Neural cell (in vitro differentiated cells): ENCODE measurements at regions not wholly inside any gene's neighbourhood (a gene's known extent, or its start where the extent isn't known, plus 50 kb on each side); places are given as distances from the start of the nearest gene placed in this dataset.

Experiments used
- H2AFZ ChIP-seq: fragments of 200-600, 300-800 bp; sonication (generic), shearing (Covaris generic); 2 replicates; pipeline ENCODE4 v1.6.0; 2014; ENCODE audit warnings: low read depth, mild to moderate bottlenecking, antibody characterized with exemption, low read length, moderate library complexity
- H3F3A ChIP-seq: fragments of 200-600 bp; shearing (Covaris generic); 2 replicates; pipeline ENCODE4 v1.6.1; 2016; ENCODE audit warnings: mild to moderate bottlenecking, moderate library complexity, mixed read lengths, antibody characterized with exemption, low read length; ENCODE audit not compliant: insufficient read depth, poor library complexity, severe bottlenecking
- H3K27ac ChIP-seq: fragments of 200-600, 300-800 bp; sonication (generic), shearing (Covaris generic); 2 replicates; pipeline ENCODE4 v1.5.1; 2014; ENCODE audit warnings: mild to moderate bottlenecking, low read length, moderate library complexity
- H3K27me3 ChIP-seq: fragments of 300-800, 200-600 bp; sonication (generic), shearing (Covaris generic); 2 replicates; pipeline ENCODE4 v1.6.0; 2014; ENCODE audit warnings: mild to moderate bottlenecking, low read depth, low read length, moderate library complexity; ENCODE audit not compliant: insufficient read depth
- H3K36me3 ChIP-seq: fragments of 300-800, 200-600 bp; sonication (generic), shearing (Covaris generic); 2 replicates; pipeline ENCODE4 v1.5.1; 2014; ENCODE audit warnings: mild to moderate bottlenecking, antibody characterized with exemption, low read length, moderate library complexity; ENCODE audit not compliant: insufficient read depth
- H3K4me2 ChIP-seq: fragments of 300-800, 200-600 bp; sonication (generic), shearing (Covaris generic); 2 replicates; pipeline ENCODE4 v1.6.0; 2014; ENCODE audit warnings: mild to moderate bottlenecking, low read length
- H3K4me3 ChIP-seq: fragments of 300-800, 200-600 bp; sonication (generic), shearing (Covaris generic); 2 replicates; pipeline ENCODE4 v1.5.1; 2014; ENCODE audit warnings: mild to moderate bottlenecking, low read length, moderate library complexity
- H3K79me2 ChIP-seq: fragments of 200-600 bp; shearing (Covaris generic); replicated peaks from 2 replicates; pipeline ENCODE4 v1.6.0; 2014; ENCODE audit warnings: mild to moderate bottlenecking, low read length, moderate library complexity; ENCODE audit not compliant: insufficient read depth
- H3K9ac ChIP-seq: fragments of 300-800, 200-600 bp; sonication (generic), shearing (Covaris generic); 2 replicates; pipeline ENCODE4 v1.6.1; 2016; ENCODE audit warnings: mild to moderate bottlenecking, low read length, mixed read lengths
- H3K9me2 ChIP-seq: fragments of 200-600 bp; shearing (Covaris generic); 2 replicates; pipeline ENCODE4 v1.6.1; 2016; ENCODE audit warnings: mild to moderate bottlenecking, low read length, mixed read lengths; ENCODE audit not compliant: insufficient read depth
- H3K9me3 ChIP-seq: fragments of 200-600, 300-800 bp; sonication (generic), shearing (Covaris generic); 2 replicates; pipeline ENCODE4 v1.6.1; 2016; ENCODE audit warnings: mild to moderate bottlenecking, mixed run types, low read length, moderate library complexity, mixed read lengths
- H4K20me1 ChIP-seq: fragments of 200-600 bp; shearing (Covaris generic); 2 replicates; pipeline ENCODE4 v1.6.1; 2016; ENCODE audit warnings: mild to moderate bottlenecking, mixed run types; ENCODE audit not compliant: insufficient read depth
- EP300 ChIP-seq: fragments of 450-650 bp; conservative IDR thresholded peaks from 2 replicates; pipeline ENCODE4 v1.6.1; 2014; ENCODE audit warnings: antibody characterized with exemption, mild to moderate bottlenecking, moderate library complexity; ENCODE audit not compliant: poor library complexity, severe bottlenecking
- EZH2 ChIP-seq: fragments of 200-600, 300-800 bp; shearing (Covaris generic), sonication (generic); IDR thresholded peaks from 2 replicates; pipeline ENCODE4 v1.6.1; 2014; ENCODE audit warnings: antibody characterized with exemption, low read length, borderline replicate concordance, mild to moderate bottlenecking; ENCODE audit not compliant: insufficient read depth, poor library complexity, severe bottlenecking
- MXI1 ChIP-seq: fragments of 450-650 bp; conservative IDR thresholded peaks from 2 replicates; pipeline ENCODE4 v1.6.1; 2014; ENCODE audit warnings: antibody characterized with exemption, mild to moderate bottlenecking; ENCODE audit not compliant: poor library complexity, severe bottlenecking
- POLR2AphosphoS5 ChIP-seq: IDR thresholded peaks from 2 replicates; pipeline ENCODE4 v1.6.1; 2012
- RAD21 ChIP-seq: fragments of 450-650 bp; conservative IDR thresholded peaks from 2 replicates; pipeline ENCODE4 v1.6.1; 2014; ENCODE audit warnings: antibody characterized with exemption, mild to moderate bottlenecking, moderate library complexity
- SMC3 ChIP-seq: fragments of 450-650 bp; conservative IDR thresholded peaks from 2 replicates; pipeline ENCODE4 v1.6.1; 2014; ENCODE audit warnings: antibody characterized with exemption, mild to moderate bottlenecking, moderate library complexity; ENCODE audit not compliant: poor library complexity
- TAF1 ChIP-seq: IDR thresholded peaks from 2 replicates; pipeline ENCODE4 v1.6.1; 2012; ENCODE audit warnings: low read depth
- TF ChIP-seq, protein P1 (sequence below): fragments of 450-650 bp; IDR thresholded peaks from 2 replicates; pipeline ENCODE4 v1.5.1; 2014; ENCODE audit warnings: antibody characterized with exemption, mild to moderate bottlenecking, moderate library complexity; ENCODE audit not compliant: poor library complexity, severe bottlenecking
- TF ChIP-seq, protein P2 (sequence below): IDR thresholded peaks from 2 replicates; pipeline ENCODE4 v1.6.1; 2012; ENCODE audit warnings: borderline replicate concordance

DNA sequence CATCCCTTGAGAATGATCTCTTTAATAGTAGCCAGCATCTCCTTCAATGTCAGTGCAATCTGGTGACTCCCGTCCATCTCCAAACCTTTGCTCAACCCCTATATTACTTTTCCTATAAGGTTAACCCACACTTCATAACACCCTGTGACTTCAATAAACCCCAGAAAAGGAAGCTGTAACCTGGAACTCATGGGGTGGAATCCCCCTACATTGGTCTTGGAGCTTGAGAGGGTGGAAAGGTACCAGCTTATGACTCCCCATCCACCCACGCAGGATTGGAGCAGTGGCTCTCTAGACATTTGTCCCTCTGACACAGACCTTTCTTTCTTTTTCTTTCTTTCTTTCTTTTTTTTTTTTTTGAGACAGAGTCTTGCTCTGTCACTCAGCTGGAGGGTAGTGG is 54.7 kb upstream of the ZFR start:
- H4K20me1 ChIP-seq, result no peaks in the 10 kb centered on the region

DNA sequence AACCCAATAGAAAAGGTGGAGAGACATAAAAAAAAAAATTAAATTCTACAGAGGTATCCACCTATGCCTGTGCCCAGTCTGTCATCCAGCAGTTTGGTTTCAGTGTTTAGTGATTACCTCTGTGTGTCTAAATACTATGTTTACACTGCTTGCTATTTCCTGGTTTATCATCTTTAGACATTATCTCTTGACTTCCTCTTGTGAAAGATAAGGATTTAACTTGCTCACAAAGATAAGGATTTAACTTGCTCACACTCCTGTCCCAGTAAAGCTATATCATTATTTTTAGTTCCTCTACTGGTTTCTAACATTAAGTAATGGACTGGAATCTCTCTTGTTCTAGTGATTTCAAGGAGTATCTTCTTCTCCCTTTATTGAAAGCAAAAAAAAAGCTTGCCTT is 53.9 kb upstream of the ZFR start:
- no peaks in the 10 kb centered on the region for H3K79me2 ChIP-seq
- H3K9me3 ChIP-seq, result no peaks in the 10 kb centered on the region
- H3K9ac ChIP-seq, result no peak overlapping the region
- H2AFZ ChIP-seq, result no peak overlapping the region
- H4K20me1 ChIP-seq, result no peaks in the 10 kb centered on the region
- H3K27ac ChIP-seq, result no peak overlapping the region
- no peak for TF ChIP-seq POLR2AphosphoS5
- TF ChIP-seq, protein P1, sequence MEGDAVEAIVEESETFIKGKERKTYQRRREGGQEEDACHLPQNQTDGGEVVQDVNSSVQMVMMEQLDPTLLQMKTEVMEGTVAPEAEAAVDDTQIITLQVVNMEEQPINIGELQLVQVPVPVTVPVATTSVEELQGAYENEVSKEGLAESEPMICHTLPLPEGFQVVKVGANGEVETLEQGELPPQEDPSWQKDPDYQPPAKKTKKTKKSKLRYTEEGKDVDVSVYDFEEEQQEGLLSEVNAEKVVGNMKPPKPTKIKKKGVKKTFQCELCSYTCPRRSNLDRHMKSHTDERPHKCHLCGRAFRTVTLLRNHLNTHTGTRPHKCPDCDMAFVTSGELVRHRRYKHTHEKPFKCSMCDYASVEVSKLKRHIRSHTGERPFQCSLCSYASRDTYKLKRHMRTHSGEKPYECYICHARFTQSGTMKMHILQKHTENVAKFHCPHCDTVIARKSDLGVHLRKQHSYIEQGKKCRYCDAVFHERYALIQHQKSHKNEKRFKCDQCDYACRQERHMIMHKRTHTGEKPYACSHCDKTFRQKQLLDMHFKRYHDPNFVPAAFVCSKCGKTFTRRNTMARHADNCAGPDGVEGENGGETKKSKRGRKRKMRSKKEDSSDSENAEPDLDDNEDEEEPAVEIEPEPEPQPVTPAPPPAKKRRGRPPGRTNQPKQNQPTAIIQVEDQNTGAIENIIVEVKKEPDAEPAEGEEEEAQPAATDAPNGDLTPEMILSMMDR, result no peak
- no peak for TF ChIP-seq SMC3
- no peak for TF ChIP-seq TAF1
- no peak for TF ChIP-seq MXI1
- no peak for TF ChIP-seq RAD21
- TF ChIP-seq, protein P2, sequence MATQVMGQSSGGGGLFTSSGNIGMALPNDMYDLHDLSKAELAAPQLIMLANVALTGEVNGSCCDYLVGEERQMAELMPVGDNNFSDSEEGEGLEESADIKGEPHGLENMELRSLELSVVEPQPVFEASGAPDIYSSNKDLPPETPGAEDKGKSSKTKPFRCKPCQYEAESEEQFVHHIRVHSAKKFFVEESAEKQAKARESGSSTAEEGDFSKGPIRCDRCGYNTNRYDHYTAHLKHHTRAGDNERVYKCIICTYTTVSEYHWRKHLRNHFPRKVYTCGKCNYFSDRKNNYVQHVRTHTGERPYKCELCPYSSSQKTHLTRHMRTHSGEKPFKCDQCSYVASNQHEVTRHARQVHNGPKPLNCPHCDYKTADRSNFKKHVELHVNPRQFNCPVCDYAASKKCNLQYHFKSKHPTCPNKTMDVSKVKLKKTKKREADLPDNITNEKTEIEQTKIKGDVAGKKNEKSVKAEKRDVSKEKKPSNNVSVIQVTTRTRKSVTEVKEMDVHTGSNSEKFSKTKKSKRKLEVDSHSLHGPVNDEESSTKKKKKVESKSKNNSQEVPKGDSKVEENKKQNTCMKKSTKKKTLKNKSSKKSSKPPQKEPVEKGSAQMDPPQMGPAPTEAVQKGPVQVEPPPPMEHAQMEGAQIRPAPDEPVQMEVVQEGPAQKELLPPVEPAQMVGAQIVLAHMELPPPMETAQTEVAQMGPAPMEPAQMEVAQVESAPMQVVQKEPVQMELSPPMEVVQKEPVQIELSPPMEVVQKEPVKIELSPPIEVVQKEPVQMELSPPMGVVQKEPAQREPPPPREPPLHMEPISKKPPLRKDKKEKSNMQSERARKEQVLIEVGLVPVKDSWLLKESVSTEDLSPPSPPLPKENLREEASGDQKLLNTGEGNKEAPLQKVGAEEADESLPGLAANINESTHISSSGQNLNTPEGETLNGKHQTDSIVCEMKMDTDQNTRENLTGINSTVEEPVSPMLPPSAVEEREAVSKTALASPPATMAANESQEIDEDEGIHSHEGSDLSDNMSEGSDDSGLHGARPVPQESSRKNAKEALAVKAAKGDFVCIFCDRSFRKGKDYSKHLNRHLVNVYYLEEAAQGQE, result no peak
- TF ChIP-seq EP300, result no peak
- TF ChIP-seq EZH2, result no peak
- no peaks in the 10 kb centered on the region for H3K9me2 ChIP-seq
- H3F3A ChIP-seq, result no peaks in the 10 kb centered on the region
- no peaks in the 10 kb centered on the region for H3K36me3 ChIP-seq
- H3K27me3 ChIP-seq, result no peaks in the 10 kb centered on the region
- no peak overlapping the region for H3K4me2 ChIP-seq
- no peak overlapping the region for H3K4me3 ChIP-seq

More for the DNA sequence above, 54.7 kb upstream of the ZFR start:
- H3K9ac ChIP-seq, result no peak overlapping the region
- H3K4me3 ChIP-seq, result no peak overlapping the region
- H3K27me3 ChIP-seq, result no peaks in the 10 kb centered on the region
- no peaks in the 10 kb centered on the region for H3K9me3 ChIP-seq
- H3K9me2 ChIP-seq, result no peaks in the 10 kb centered on the region
- no peaks in the 10 kb centered on the region for H3F3A ChIP-seq
- TF ChIP-seq EZH2, result no peak
- TF ChIP-seq SMC3, result no peak
- no peak for TF ChIP-seq POLR2AphosphoS5
- TF ChIP-seq TAF1, result no peak
- TF ChIP-seq, protein P2, result no peak
- TF ChIP-seq, protein P1, result no peak
- no peak for TF ChIP-seq RAD21
- no peak for TF ChIP-seq MXI1
- TF ChIP-seq EP300, result no peak
- H3K36me3 ChIP-seq, result no peaks in the 10 kb centered on the region
- no peak overlapping the region for H2AFZ ChIP-seq
- H3K4me2 ChIP-seq, result no peak overlapping the region
- H3K79me2 ChIP-seq, result no peaks in the 10 kb centered on the region
- no peak overlapping the region for H3K27ac ChIP-seq
